Stomach smooth muscle (tissue), 2 donors: ENCODE measurements at regions not wholly inside any gene's neighbourhood (a gene's known extent, or its start where the extent isn't known, plus 50 kb on each side); places are given as distances from the start of the nearest gene placed in this dataset.

Experiments
- H3K27ac ChIP-seq: one replicate; pipeline ENCODE4 v1.7.0; 2013; ENCODE audit warnings: mild to moderate bottlenecking, low read length, inconsistent platforms
- H3K27me3 ChIP-seq, 2 donors: one replicate each; pipeline ENCODE4 v1.7.0; 2013; ENCODE audit warnings: low read length in 2 of 2; ENCODE audit not compliant: insufficient read depth in 2 of 2, control insufficient read depth in 1 of 2
- H3K36me3 ChIP-seq, 2 donors: one replicate each; pipeline ENCODE4 v1.7.0; 2013; ENCODE audit warnings: low read length in 2 of 2; ENCODE audit not compliant: control insufficient read depth in 2 of 2, insufficient read depth in 2 of 2
- H3K4me1 ChIP-seq: one replicate; pipeline ENCODE4 v1.7.0; 2013; ENCODE audit warnings: low read length; ENCODE audit not compliant: control insufficient read depth, insufficient read depth
- H3K4me3 ChIP-seq, 2 donors: one replicate each; pipeline ENCODE4 v1.7.0; 2013; ENCODE audit warnings: low read length in 2 of 2
- H3K9ac ChIP-seq, 2 donors: one replicate each; pipeline ENCODE4 v1.7.0; 2013; ENCODE audit warnings: low read length in 2 of 2, mild to moderate bottlenecking in 1 of 2
- H3K9me3 ChIP-seq, 2 donors: one replicate each; pipeline ENCODE4 v1.7.0; 2013; ENCODE audit warnings: low read length in 2 of 2; ENCODE audit not compliant: control insufficient read depth in 2 of 2
- donor health status: healthy.
- donor health status: Pancreatic carcinoma.

GRCh38 chr6:14583826-14584225 lies 466.3 kb downstream of the CD83 start:
- Histone ChIP-seq H3K4me3 (no peak overlapping the region), H3K9ac (no peak overlapping the region)

GRCh38 chr6:14584450-14584849 lies 466.9 kb downstream of the CD83 start:
- no peaks in the 10 kb centered on the region for H3K4me1 ChIP-seq
- H3K27ac ChIP-seq: no peak overlapping the region
- no peaks in the 10 kb centered on the region for H3K27me3 ChIP-seq
- no peaks in the 10 kb centered on the region for H3K36me3 ChIP-seq
- H3K9ac ChIP-seq: no peak overlapping the region
- H3K9me3 ChIP-seq: no peaks in the 10 kb centered on the region
- H3K4me3 ChIP-seq: no peak overlapping the region

More at GRCh38 chr6:14583826-14584225, 466.3 kb downstream of the CD83 start:
- H3K9me3 ChIP-seq: no peaks in the 10 kb centered on the region
- H3K27me3 ChIP-seq: no peaks in the 10 kb centered on the region
- no peaks in the 10 kb centered on the region for H3K4me1 ChIP-seq
- H3K27ac ChIP-seq: no peak overlapping the region
- H3K36me3 ChIP-seq: no peaks in the 10 kb centered on the region

- no peak overlapping the region for H3K4me3 ChIP-seq
- no peak overlapping the region for H3K9ac ChIP-seq
- no peaks in the 10 kb centered on the region for H3K27me3 ChIP-seq
- no peaks in the 10 kb centered on the region for H3K9me3 ChIP-seq
- no peaks in the 10 kb centered on the region for H3K36me3 ChIP-seq
- no peaks in the 10 kb centered on the region for H3K4me1 ChIP-seq
- no peak overlapping the region for H3K27ac ChIP-seq
These were observed 468.1 kb downstream of the CD83 start for GRCh38 chr6:14585689-14586088.

GRCh38 chr6:14589175-14589574 lies 471.6 kb downstream of the CD83 start:
- H3K4me1 ChIP-seq: no peaks in the 10 kb centered on the region
- no peaks in the 10 kb centered on the region for H3K9me3 ChIP-seq
- H3K4me3 ChIP-seq: no peak overlapping the region
- H3K27me3 ChIP-seq: no peaks in the 10 kb centered on the region
- no peaks in the 10 kb centered on the region for H3K36me3 ChIP-seq
- H3K9ac ChIP-seq: no peak overlapping the region
- no peak overlapping the region for H3K27ac ChIP-seq

- H3K27ac ChIP-seq: no peak overlapping the region
- no peaks in the 10 kb centered on the region for H3K4me1 ChIP-seq
These were observed 473.0 kb downstream of the CD83 start for GRCh38 chr6:14590586-14590985.

GRCh38 chr6:14591998-14592397 lies 474.4 kb downstream of the CD83 start:
- Histone ChIP-seq H3K27ac (no peak overlapping the region), H3K27me3 (no peaks in the 10 kb centered on the region), H3K9me3 (no peaks in the 10 kb centered on the region)

More at GRCh38 chr6:14590586-14590985, 473.0 kb downstream of the CD83 start:
- H3K4me3 ChIP-seq: no peak overlapping the region
- no peak overlapping the region for H3K9ac ChIP-seq
- H3K36me3 ChIP-seq: no peaks in the 10 kb centered on the region
- no peaks in the 10 kb centered on the region for H3K27me3 ChIP-seq
- H3K9me3 ChIP-seq: no peaks in the 10 kb centered on the region

GRCh38 chr6:14593286-14593685 lies 475.7 kb downstream of the CD83 start:
- Histone ChIP-seq H3K27me3 (no peaks in the 10 kb centered on the region), H3K4me3 (no peak overlapping the region), H3K9me3 (no peaks in the 10 kb centered on the region), H3K27ac (no peak overlapping the region), H3K9ac (no peak overlapping the region), H3K4me1 (no peaks in the 10 kb centered on the region), H3K36me3 (no peaks in the 10 kb centered on the region)

More at GRCh38 chr6:14591998-14592397, 474.4 kb downstream of the CD83 start:
- no peak overlapping the region for H3K4me3 ChIP-seq
- H3K4me1 ChIP-seq: no peaks in the 10 kb centered on the region
- no peak overlapping the region for H3K9ac ChIP-seq
- no peaks in the 10 kb centered on the region for H3K36me3 ChIP-seq

- Histone ChIP-seq H3K4me1 (no peaks in the 10 kb centered on the region), H3K27ac (no peak overlapping the region), H3K9ac (no peak overlapping the region), H3K4me3 (no peak overlapping the region), H3K9me3 (no peaks in the 10 kb centered on the region), H3K27me3 (no peaks in the 10 kb centered on the region), H3K36me3 (no peaks in the 10 kb centered on the region)
These were observed 478.2 kb downstream of the CD83 start for GRCh38 chr6:14595751-14596150.

- H3K4me3 ChIP-seq: no peak overlapping the region
- H3K4me1 ChIP-seq: no peaks in the 10 kb centered on the region
- no peak overlapping the region for H3K27ac ChIP-seq
- H3K27me3 ChIP-seq: no peaks in the 10 kb centered on the region
- H3K9ac ChIP-seq: no peak overlapping the region
- no peaks in the 10 kb centered on the region for H3K36me3 ChIP-seq
- H3K9me3 ChIP-seq: no peaks in the 10 kb centered on the region
These were observed 478.8 kb downstream of the CD83 start for GRCh38 chr6:14596410-14596809.

- Histone ChIP-seq H3K36me3 (no peaks in the 10 kb centered on the region), H3K9ac (no peak overlapping the region), H3K4me1 (no peaks in the 10 kb centered on the region), H3K4me3 (no peak overlapping the region), H3K9me3 (no peaks in the 10 kb centered on the region), H3K27me3 (no peaks in the 10 kb centered on the region), H3K27ac (no peak overlapping the region)
These were observed 479.5 kb downstream of the CD83 start for GRCh38 chr6:14597090-14597489.

GRCh38 chr6:14598017-14598864 lies 480.7 kb downstream of the CD83 start:
- Histone ChIP-seq H3K4me1 (no peaks in the 10 kb centered on the region), H3K27ac (no peak overlapping the region), H3K9ac (no peak overlapping the region), H3K4me3 (no peak overlapping the region), H3K27me3 (no peaks in the 10 kb centered on the region), H3K9me3 (no peaks in the 10 kb centered on the region), H3K36me3 (no peaks in the 10 kb centered on the region)
